HCT116 (cell line): ENCODE measurements at regions not wholly inside any gene's neighbourhood (a gene's known extent, or its start where the extent isn't known, plus 50 kb on each side); places are given as distances from the start of the nearest gene placed in this dataset.

Source experiments
- ATAC-seq: fragments of 200-7000 bp; cut with Tn5 transposase; 2 replicates; pipeline ENCODE4 v1.9.1; 2020; ENCODE audit warnings: mild to moderate bottlenecking, moderate library complexity
- BruUV-seq: library from RNA; stranded (reverse); fragments of 400-500 nt; replicated peaks from 2 replicates; lab custom pipeline; 2021; lab: Mats Ljungman, UMichigan
- CTCF ChIA-PET: fragments of 300-600 bp; sonication (Branson Sonifier 250); formaldehyde crosslinking; loops from one replicate; lab custom pipeline; 2021; ENCODE audit warnings: antibody characterized with exemption; lab: Charles Lee
- POLR2A ChIA-PET: fragments of 300-600, 350-600 bp; sonication (Branson Sonifier 250); formaldehyde crosslinking; loops from one replicate; lab custom pipeline; 2021; ENCODE audit warnings: antibody characterized with exemption; lab: Charles Lee
- RAD21 ChIA-PET, 2 experiments: fragments of 300-600 bp; sonication (Branson Sonifier 250); formaldehyde crosslinking; loops; one replicate each; lab custom pipeline; 2023; ENCODE audit warnings: low total read pairs in 2 of 2; ENCODE audit not compliant: uncharacterized antibody in 2 of 2, unreplicated experiment in 2 of 2, low non-redundant PET in 1 of 2; lab: Charles Lee
- DNase-seq: peaks from one replicate; pipeline ENCODE4 v3.0.0-alpha.2; 2010; ENCODE audit warnings: low read depth, low spot score
- H2AFZ ChIP-seq: fragments of 200-600 bp; shearing (Covaris generic), sonication (generic); 2 replicates; pipeline ENCODE4 v1.6.1; 2017; ENCODE audit warnings: low read depth, mixed run types, mixed read lengths, antibody characterized with exemption, low read length; ENCODE audit not compliant: poor library complexity, severe bottlenecking
- H3K27ac ChIP-seq: 2 replicates; pipeline ENCODE4 v1.5.1; 2012; ENCODE audit warnings: low read depth, low read length
- H3K27me3 ChIP-seq: fragments of 200-600 bp; sonication (generic); 2 replicates; pipeline ENCODE4 v1.6.1; 2016; ENCODE audit warnings: mixed run types, low read length, mixed read lengths; ENCODE audit not compliant: insufficient read depth
- H3K36me3 ChIP-seq, 2 experiments: fragments of 200-500 bp in 1 of 2; fragments of 200-600 bp in 1 of 2; sonication (Bioruptor generic) in 1 of 2; sonication (generic) in 1 of 2; 2 replicates each; pipeline versions ENCODE4 v1.5.1 to v1.6.1; 2014 to 2016; ENCODE audit warnings: low read length in 2 of 2, inconsistent platforms in 1 of 2, mixed read lengths in 1 of 2, mixed run types in 1 of 2; ENCODE audit not compliant: insufficient read depth in 2 of 2, control insufficient read depth in 1 of 2
- H3K4me1 ChIP-seq, 2 experiments: fragments of 200-600 bp in 1 of 2; sonication (generic) in 1 of 2; 2 replicates each; pipeline versions ENCODE4 v1.5.1 to v1.6.1; 2012 to 2017; ENCODE audit warnings: low read length in 2 of 2, inconsistent platforms in 1 of 2, mild to moderate bottlenecking in 1 of 2, mixed read lengths in 1 of 2, mixed run types in 1 of 2, moderate library complexity in 1 of 2; ENCODE audit not compliant: insufficient read depth in 2 of 2, control insufficient read depth in 1 of 2
- H3K4me2 ChIP-seq: fragments of 200-600 bp; sonication (generic); 2 replicates; pipeline ENCODE4 v1.6.1; 2017; ENCODE audit warnings: mixed run types, low read length, mixed read lengths
- H3K4me3 ChIP-seq, 2 experiments: fragments of 200-600 bp in 1 of 2; sonication (generic) in 1 of 2; replicated peaks in 1 of 2; 2 replicates each; pipeline ENCODE4 v1.5.1; 2011 to 2016; ENCODE audit warnings: low read length in 2 of 2, control low read depth in 1 of 2, low read depth in 1 of 2, mild to moderate bottlenecking in 1 of 2, mixed read lengths in 1 of 2, mixed run types in 1 of 2
- H3K79me2 ChIP-seq: fragments of 200-600 bp; sonication (generic); 2 replicates; pipeline ENCODE4 v1.6.1; 2017; ENCODE audit warnings: mild to moderate bottlenecking, mixed run types, low read length, moderate library complexity, mixed read lengths; ENCODE audit not compliant: insufficient read depth
- H3K9ac ChIP-seq: fragments of 200-600 bp; sonication (generic); 2 replicates; pipeline ENCODE4 v1.6.1; 2016; ENCODE audit warnings: low read length, mixed read lengths
- H3K9me2 ChIP-seq: fragments of 200-600 bp; sonication (generic), shearing (Covaris generic); 2 replicates; pipeline ENCODE4 v1.6.1; 2017; ENCODE audit warnings: mixed run types, mild to moderate bottlenecking, moderate library complexity; ENCODE audit not compliant: insufficient read depth
- H3K9me3 ChIP-seq, 2 experiments: fragments of 200-500 bp in 1 of 2; fragments of 200-600 bp in 1 of 2; sonication (Bioruptor generic) in 1 of 2; sonication (generic) in 1 of 2; 2 replicates each; pipeline ENCODE4 v1.6.1; 2014 to 2017; ENCODE audit warnings: low read length in 2 of 2, mixed read lengths in 2 of 2, inconsistent platforms in 1 of 2, low read depth in 1 of 2, mild to moderate bottlenecking in 1 of 2, mixed run types in 1 of 2, moderate library complexity in 1 of 2; ENCODE audit not compliant: control insufficient read depth in 1 of 2, insufficient read depth in 1 of 2
- H4K20me1 ChIP-seq: fragments of 200-600 bp; sonication (generic), shearing (Covaris generic); 2 replicates; pipeline ENCODE4 v1.6.1; 2017; ENCODE audit warnings: mixed run types, mild to moderate bottlenecking, moderate library complexity; ENCODE audit not compliant: insufficient read depth
- CBX3 ChIP-seq: IDR thresholded peaks from 2 replicates; pipeline ENCODE4 v1.6.1; 2012; ENCODE audit warnings: low read depth
- CEBPB ChIP-seq: IDR thresholded peaks from 2 replicates; pipeline ENCODE4 v1.6.1; 2012; ENCODE audit warnings: low read depth
- EGR1 ChIP-seq: IDR thresholded peaks from 2 replicates; pipeline ENCODE4 v1.6.1; 2012; ENCODE audit warnings: low read depth
- EZH2 ChIP-seq: fragments of 200-600 bp; sonication (generic); IDR thresholded peaks from 2 replicates; pipeline ENCODE4 v1.6.1; 2017; ENCODE audit warnings: antibody characterized with exemption, mixed run types
- FOSL1 ChIP-seq: IDR thresholded peaks from 2 replicates; pipeline ENCODE4 v1.6.1; 2012; ENCODE audit warnings: low read depth
- JUND ChIP-seq: IDR thresholded peaks from 2 replicates; pipeline ENCODE4 v1.6.1; 2012
- POLR2AphosphoS5 ChIP-seq: IDR thresholded peaks from 2 replicates; pipeline ENCODE4 v1.6.1; 2011; ENCODE audit warnings: mild to moderate bottlenecking, low read depth, low read length, moderate library complexity
- RAD21 ChIP-seq: IDR thresholded peaks from 2 replicates; pipeline ENCODE4 v1.6.1; 2012; ENCODE audit warnings: low read depth, mild to moderate bottlenecking
- SRF ChIP-seq: IDR thresholded peaks from 2 replicates; pipeline ENCODE4 v1.6.1; 2012; ENCODE audit warnings: low read depth
- TCF7L2 ChIP-seq: IDR thresholded peaks from 2 replicates; pipeline ENCODE4 v1.7.0; 2011; ENCODE audit warnings: borderline replicate concordance, inconsistent platforms; ENCODE audit not compliant: insufficient read depth, insufficient read length; ENCODE audit errors: extremely low read depth
- intact Hi-C: fragments of 100-400 bp; cut with micrococcal nuclease; formaldehyde crosslinking; loops from 2 replicates; pipeline ENCODE4 v1.10.0; 2022
- TF ChIP-seq, protein P1 (sequence below), 3 experiments: fragments of 200-600 bp in 1 of 3; sonication (generic) in 1 of 3; IDR thresholded peaks in 2 of 3; conservative IDR thresholded peaks in 1 of 3; 2 replicates each; pipeline ENCODE4 v1.5.1; 2012 to 2017; ENCODE audit warnings: low read depth in 2 of 3, low read length in 2 of 3, antibody characterized with exemption in 1 of 3, borderline replicate concordance in 1 of 3, control low read depth in 1 of 3, mild to moderate bottlenecking in 1 of 3, mixed read lengths in 1 of 3, mixed run types in 1 of 3, moderate library complexity in 1 of 3; ENCODE audit not compliant: insufficient read depth in 1 of 3
- TF ChIP-seq, protein P2 (sequence below): IDR thresholded peaks from 2 replicates; pipeline ENCODE4 v1.6.1; 2011; ENCODE audit warnings: mild to moderate bottlenecking, low read length, moderate library complexity; ENCODE audit not compliant: insufficient replicate concordance; ENCODE audit errors: extremely low read depth

DNA sequence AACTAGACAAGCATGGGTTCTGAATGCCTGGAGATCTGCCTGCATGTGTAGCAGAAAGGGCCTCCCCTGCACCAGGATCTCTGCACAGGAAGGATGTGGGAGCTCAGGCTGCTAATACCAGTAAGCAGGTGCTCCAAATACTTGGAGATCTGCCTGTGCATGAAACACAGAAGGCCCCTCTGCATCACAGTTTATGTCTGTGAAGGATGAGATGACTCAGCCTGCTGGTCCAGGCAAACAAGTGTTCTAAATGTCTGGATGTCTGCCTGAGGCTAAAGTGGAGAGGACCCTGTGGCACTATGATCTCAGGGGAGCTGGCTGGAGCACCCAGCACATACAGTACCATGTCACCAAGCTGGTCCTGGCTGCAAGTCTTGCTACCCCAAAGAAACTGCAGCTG is 678.8 kb downstream of the MCTP2 start:
- no peak overlapping the region for H3K4me2 ChIP-seq
- no peak overlapping the region for H3K4me3 ChIP-seq
- no peak overlapping the region for H3K27ac ChIP-seq
- no peaks in the 10 kb centered on the region for H4K20me1 ChIP-seq
- intact Hi-C loops: no loop called here
- H3K79me2 ChIP-seq: no peaks in the 10 kb centered on the region
- no peak overlapping the region for H2AFZ ChIP-seq
- ChIA-PET CTCF (no interaction called here), RAD21 (no interaction called here), POLR2A (no interaction called here)
- H3K9me3 ChIP-seq: no peaks in the 10 kb centered on the region; a peak in 1 of 4 replicates
- BruUV-seq: no TSS peak
- no peaks in the 10 kb centered on the region for H3K9me2 ChIP-seq
- no peaks in the 10 kb centered on the region for H3K27me3 ChIP-seq
- no peak for ATAC-seq
- no peaks in the 10 kb centered on the region for H3K4me1 ChIP-seq
- TF ChIP-seq TCF7L2 (no peak), EGR1 (no peak), SRF (no peak), FOSL1 (no peak), POLR2AphosphoS5 (no peak), RAD21 (no peak), JUND (no peak), EZH2 (no peak), CEBPB (no peak), CBX3 (no peak)
- TF ChIP-seq, protein P1, sequence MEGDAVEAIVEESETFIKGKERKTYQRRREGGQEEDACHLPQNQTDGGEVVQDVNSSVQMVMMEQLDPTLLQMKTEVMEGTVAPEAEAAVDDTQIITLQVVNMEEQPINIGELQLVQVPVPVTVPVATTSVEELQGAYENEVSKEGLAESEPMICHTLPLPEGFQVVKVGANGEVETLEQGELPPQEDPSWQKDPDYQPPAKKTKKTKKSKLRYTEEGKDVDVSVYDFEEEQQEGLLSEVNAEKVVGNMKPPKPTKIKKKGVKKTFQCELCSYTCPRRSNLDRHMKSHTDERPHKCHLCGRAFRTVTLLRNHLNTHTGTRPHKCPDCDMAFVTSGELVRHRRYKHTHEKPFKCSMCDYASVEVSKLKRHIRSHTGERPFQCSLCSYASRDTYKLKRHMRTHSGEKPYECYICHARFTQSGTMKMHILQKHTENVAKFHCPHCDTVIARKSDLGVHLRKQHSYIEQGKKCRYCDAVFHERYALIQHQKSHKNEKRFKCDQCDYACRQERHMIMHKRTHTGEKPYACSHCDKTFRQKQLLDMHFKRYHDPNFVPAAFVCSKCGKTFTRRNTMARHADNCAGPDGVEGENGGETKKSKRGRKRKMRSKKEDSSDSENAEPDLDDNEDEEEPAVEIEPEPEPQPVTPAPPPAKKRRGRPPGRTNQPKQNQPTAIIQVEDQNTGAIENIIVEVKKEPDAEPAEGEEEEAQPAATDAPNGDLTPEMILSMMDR (IDR thresholded peaks at IDR 0.05 in 2 of 3, conservative IDR thresholded peaks at IDR 0.05 in 1 of 3; ENCODE audit: borderline replicate concordance in 1 of 3, insufficient read depth in 1 of 3, low read depth in 2 of 3, low read length in 2 of 3): no peak
- TF ChIP-seq, protein P2, sequence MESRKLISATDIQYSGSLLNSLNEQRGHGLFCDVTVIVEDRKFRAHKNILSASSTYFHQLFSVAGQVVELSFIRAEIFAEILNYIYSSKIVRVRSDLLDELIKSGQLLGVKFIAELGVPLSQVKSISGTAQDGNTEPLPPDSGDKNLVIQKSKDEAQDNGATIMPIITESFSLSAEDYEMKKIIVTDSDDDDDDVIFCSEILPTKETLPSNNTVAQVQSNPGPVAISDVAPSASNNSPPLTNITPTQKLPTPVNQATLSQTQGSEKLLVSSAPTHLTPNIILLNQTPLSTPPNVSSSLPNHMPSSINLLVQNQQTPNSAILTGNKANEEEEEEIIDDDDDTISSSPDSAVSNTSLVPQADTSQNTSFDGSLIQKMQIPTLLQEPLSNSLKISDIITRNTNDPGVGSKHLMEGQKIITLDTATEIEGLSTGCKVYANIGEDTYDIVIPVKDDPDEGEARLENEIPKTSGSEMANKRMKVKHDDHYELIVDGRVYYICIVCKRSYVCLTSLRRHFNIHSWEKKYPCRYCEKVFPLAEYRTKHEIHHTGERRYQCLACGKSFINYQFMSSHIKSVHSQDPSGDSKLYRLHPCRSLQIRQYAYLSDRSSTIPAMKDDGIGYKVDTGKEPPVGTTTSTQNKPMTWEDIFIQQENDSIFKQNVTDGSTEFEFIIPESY: no peak
- no peak overlapping the region for H3K9ac ChIP-seq
- no peak for DNase-seq
- H3K36me3 ChIP-seq: no peaks in the 10 kb centered on the region
